NCI-H510A treated with DMSO at 0.1 percent for 48 hours (cell line): ENCODE measurements at regions not wholly inside any gene's neighbourhood (a gene's known extent, or its start where the extent isn't known, plus 50 kb on each side); places are given as distances from the start of the nearest gene placed in this dataset.
"Not testable (repeated sequence)": the region's sequence is repeated elsewhere in the genome, so short reads cannot be mapped to it uniquely, and the experiment has no call there.

Experiments used
- DNase-seq: peaks from one replicate; lab custom pipeline; 2025; lab: John Stamatoyannopoulos, UW

DNA sequence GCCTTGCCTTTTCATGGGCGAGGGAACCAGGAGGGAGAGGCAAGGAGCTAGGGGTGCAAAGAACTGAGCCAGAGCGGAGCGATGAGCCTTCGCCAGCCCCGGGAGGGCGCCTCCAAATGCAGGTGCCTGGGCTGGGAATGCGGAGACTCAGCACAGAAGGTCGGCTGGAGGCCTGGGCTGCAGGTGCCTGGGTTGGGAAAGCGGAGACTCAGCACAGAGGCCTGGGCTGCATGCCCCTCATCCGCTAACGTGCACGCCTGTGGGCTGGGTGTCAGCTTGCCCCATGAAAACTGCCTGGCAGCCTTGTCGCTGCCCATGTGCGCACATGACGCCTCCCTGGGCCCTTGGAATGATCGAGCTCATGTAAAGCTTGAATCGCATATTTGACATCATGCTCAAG, 51.8 kb downstream of the POM121L12 start:
- no peak for DNase-seq

DNA sequence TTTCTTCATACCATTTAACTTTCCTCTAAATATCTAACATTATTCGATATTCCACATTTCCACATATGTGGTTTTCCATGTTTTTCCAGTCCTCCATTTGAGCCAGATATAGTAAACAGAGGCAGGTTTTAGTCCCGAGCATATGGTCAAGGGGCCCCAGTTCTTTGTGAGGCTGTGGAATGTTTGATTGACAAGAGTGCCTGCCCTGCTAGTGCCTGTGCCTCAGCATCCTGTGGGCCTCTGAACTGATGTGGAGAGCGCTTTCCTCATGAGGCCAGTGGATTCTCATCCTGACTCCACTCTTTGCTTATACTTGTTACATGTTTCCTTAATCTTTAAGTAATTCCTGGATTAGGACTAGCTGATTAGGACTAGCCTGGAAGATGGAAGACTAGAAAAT, 58.8 kb downstream of the POM121L12 start:
- no peak for DNase-seq

- no peak for DNase-seq
Measured at GRCh38 chr7:53094827-53095226, 59.4 kb downstream of the POM121L12 start.

DNA sequence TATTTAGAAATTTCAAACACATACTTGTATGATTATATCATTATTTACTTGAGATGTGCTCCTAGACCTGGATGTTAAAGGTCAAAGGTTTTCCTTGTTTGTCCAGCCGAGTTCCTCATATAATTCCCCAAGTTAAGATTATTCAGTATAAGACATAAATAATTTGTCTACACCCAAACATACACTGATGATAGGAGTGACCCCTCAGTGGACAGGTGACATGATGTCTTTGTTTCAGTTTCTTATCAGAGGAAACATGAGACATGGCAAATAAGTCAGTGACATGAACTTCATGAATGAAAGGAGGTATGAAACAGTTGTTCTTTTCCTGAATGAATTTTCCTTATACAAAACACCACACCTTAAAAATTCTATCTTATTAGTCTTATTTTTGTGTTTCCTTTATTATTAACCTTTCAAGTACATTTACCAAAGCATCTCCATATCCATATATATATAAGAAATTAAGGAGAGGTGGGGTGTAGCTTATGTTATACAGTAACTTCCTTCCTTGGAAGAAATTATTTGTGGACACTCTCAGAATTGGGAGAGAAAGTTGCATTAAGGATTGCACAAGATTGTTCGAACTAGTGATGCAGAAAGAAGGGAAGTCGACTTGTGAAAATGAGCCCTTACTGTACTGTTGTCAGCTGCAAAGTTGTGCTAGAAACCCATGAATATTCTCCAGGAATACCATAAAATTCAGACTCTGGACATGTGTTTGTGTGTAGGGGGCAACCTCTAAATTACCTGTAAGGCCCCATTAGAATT, 60.5 kb downstream of the POM121L12 start:
- DNase-seq = no peak

DNA sequence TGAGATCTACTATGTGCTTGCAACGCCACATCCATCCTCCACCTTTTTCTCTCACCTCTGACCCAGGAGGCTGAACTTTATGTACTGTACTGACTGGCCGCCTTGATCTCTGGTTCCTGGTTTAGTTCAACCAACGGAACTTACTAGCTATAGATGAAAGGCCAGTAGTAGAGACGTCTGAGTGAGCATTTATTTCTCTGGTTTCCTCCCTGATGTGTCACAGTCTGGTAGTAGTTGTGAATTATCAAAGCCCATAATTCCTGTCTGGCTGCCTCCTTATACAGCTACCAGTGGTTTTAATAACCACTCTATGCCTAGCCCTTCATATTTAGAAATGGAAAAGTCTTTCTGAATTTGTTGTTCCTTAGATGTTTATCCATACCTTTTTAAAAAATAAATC, 64.7 kb downstream of the POM121L12 start:
- no peak for DNase-seq

- no peak for DNase-seq
Measured at GRCh38 chr7:53101026-53101425, 65.6 kb downstream of the POM121L12 start.

- DNase-seq = no peak
Measured at GRCh38 chr7:53110425-53110824, 75.0 kb downstream of the POM121L12 start.

GRCh38 chr7:53111031-53111430, 75.6 kb downstream of the POM121L12 start:
- DNase-seq = no peak

- DNase-seq = no peak
Measured at GRCh38 chr7:53113424-53113823, 78.0 kb downstream of the POM121L12 start.

DNA sequence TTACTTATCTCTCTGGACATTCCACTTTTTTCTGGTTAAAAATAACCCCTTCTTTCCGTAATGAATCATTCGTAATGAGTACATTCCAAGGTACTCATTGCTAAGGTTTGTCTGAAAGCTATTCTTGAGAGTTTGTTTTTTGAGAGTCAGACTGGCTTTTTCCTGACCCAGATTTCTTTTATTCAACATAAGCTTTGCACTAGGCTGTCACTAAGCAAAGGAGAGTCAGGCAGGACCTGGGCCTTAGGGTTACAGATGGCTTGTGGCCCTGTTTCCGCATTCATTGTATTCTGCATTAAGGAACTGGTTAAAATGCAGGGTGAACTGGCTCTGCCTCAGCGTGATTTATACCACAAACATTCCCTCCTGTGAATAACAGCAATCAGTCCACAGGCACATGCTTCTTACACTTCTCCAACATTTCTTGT, 84.1 kb downstream of the POM121L12 start:
- DNase-seq = no peak

DNA sequence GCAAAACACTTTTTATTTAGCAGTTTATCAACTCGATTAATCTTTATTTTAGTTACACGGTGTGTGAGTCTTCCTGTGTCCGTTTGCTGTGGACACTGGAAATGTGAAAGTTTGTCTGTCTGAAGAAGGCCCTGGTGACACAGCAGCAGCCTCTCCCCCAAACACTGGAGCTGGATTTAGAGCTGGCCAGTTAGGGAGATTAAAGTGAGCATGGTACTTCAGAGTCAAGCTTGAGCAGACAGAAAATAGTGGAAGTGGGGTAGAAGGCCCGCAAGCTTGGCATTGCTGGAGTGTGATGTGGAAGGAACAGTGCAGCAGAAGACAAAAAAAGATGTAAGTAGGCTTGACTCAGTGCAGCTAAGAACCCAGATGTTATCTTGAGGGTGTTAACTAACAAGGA, 85.9 kb downstream of the POM121L12 start:
- no peak for DNase-seq

DNA sequence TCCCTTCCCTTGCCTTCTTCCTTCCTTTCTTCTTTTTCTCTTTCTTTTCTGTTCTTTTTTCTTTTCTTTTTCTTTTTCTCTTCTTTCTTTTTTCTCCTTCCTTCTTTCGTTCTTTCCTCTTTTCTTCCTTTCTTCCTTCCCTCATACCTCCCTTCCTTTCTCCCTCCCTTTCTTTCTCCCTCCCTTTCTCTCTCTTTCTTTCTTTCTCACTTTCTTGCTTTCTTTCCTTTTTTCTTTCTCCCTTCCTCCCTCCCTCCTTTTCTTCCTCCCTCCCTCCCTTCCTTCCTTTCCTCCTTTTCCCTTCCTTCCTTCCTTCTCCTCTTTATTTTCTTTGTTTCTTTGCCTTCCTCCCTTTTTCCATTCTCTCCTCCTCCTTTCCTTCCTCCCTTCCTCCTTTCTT, 96.3 kb downstream of the POM121L12 start:
- DNase-seq = no peak

DNA sequence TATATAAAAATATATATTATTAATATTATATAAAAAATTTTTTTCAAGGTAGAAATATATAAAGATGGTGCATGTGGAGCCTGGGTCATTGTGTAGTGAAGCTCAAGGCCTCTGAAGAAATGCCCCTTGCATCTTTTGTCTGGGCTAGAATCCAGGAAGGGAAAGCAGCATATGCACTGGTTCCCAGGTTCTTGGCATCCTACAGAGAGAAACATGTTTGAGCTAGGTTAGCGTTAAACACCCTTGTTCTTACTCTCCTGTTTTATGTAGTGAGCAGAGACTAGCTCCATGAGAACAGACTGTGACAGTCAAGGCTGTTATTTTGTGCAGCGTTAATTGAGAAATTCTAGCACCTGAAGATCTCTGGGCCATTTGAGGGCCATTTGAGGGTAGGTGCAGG, 116.1 kb downstream of the POM121L12 start:
- no peak for DNase-seq

DNA sequence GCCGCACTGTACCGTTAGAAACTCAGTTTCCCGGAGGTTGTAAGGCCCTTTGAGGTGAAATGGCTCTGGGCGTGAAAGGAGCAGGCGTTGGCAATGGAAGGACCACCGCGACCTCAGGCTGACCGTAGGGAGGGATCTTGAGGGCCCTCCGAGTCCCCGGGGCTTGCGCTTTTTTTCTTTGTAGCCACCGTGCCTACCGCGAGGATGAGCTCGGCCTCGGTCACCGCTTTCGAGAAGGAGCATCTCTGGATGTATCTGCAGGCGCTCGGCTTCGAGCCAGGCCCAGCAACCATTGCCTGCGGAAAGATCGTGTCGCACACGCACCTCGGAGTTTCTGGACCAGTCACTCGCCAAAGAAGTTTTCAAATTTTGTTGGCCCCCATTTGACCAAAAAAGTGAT, 151.8 kb downstream of the POM121L12 start:
- not testable (repeated sequence) for DNase-seq

- no peak for DNase-seq
Measured at GRCh38 chr7:53191191-53191695, 155.8 kb downstream of the POM121L12 start.

DNA sequence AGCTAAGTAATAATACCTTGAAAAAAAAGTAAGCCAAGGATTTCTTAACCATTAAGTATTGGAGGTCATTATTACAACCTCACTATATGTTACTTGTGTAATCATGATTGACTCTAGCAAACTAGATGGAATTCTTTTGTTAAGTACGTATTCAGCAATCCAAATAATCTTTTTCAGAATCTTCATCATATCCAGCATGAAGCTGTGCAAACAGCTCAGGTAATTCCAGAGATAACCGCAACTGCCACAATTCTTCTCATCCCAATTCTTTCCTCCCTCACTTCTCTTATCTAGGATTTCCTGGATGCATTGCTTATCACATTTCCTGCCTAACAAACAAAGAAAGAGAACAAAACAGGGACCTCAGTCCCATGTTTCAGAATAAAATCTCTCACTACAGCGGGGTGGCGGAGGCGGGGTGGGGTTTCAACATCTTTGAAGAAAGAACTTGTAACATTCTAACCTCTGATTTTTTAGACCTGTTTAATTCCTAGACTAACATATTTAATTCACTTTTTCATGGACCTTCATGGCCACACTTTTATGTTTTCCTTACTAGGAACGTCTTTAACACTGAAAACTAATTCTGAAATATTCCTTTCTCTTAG, 156.5 kb downstream of the POM121L12 start:
- no peak for DNase-seq

DNA sequence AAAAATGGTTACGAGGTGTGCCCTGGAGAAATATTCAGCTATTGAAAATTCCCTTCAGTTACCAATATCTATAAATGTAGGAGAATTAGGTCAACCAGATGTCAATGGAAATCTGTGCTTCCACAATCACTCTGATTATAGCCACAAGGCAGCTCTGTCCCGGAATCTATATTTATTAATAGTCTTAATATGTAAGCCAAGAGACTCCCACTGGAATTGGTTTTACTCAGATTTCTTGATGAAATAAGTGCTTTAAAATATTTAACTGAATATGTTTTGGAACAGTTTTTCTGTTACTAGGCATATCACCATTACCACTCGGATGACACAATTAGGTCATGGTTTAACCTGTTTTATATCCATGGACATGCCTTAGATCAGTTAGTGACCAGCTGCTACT, 169.6 kb downstream of the POM121L12 start:
- DNase-seq = no peak

DNA sequence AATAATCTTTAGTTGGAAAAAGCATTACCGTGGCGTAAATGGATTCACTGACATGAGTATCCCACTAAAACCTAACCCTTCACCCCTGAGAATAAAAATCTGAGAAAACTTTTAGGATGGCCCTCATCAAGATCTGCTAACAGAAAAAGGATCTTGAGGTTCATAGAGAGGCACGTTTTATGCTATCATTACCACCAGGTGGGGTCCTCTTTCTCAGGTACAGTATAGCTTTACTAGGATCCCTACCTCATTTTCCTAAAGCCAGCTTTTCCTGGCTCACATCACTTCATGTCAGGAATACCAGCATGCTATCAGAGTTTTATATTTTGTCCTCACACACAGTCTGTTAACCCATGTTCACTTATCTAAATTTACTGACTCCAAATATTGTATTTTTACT, 173.7 kb downstream of the POM121L12 start:
- no peak for DNase-seq

DNA sequence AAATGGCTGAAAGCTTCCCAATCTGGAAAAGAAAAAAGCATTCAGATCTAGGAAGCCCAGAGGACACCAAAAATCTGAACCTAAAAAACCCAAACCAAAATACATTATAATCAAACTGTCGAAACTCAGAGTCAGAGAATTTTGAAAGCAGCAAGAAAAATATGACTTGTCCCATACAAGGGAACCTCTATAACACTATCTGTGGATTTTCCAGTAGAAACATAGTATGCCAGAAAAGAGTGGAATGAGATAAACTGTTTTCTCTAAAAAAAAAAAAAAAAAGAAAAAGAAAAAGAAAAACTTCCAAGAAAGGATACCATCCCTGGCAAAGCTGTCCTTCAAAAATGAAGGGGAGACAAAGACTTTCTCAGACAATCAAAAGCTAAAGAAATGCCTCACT, 179.0 kb downstream of the POM121L12 start:
- no peak for DNase-seq

GRCh38 chr7:53218730-53219504, 183.5 kb downstream of the POM121L12 start:
- DNase-seq = no peak

GRCh38 chr7:53229202-53229601, 193.8 kb downstream of the POM121L12 start:
- DNase-seq = no peak

- no peak for DNase-seq
Measured at GRCh38 chr7:53237344-53237913, 202.0 kb downstream of the POM121L12 start.
